HG03571 (cell line): ENCODE measurements at regions not wholly inside any gene's neighbourhood (a gene's known extent, or its start where the extent isn't known, plus 50 kb on each side); places are given as distances from the start of the nearest gene placed in this dataset.
A peak's percentile ranks its signal among the peaks of the same experiment; 100 is the strongest.

Experiments used
- ATAC-seq: cut with Tn5 transposase; IDR thresholded peaks from one replicate; pipeline ENCODE4 v1.9.1; 2021; ENCODE audit not compliant: unreplicated experiment

- no peak for ATAC-seq
Observed at GRCh38 chr2:143964891-143965290, 555.0 kb downstream of the ZEB2 start.

- ATAC-seq: no peak
Observed at GRCh38 chr2:143960177-143960576, 559.7 kb downstream of the ZEB2 start.

- ATAC-seq: no peak
Observed at GRCh38 chr2:143957321-143957720, 562.6 kb downstream of the ZEB2 start.

- ATAC-seq: no peak
Observed at GRCh38 chr2:143955401-143956065, 564.4 kb downstream of the ZEB2 start.

GRCh38 chr2:143954844-143955243, 565.1 kb downstream of the ZEB2 start:
- no peak for ATAC-seq

- no peak for ATAC-seq
Observed at GRCh38 chr2:143954186-143954585, 565.7 kb downstream of the ZEB2 start.

- ATAC-seq: no peak
Observed at GRCh38 chr2:143953451-143954030, 566.4 kb downstream of the ZEB2 start.

- ATAC-seq: no peak
Observed at GRCh38 chr2:143952536-143952935, 567.4 kb downstream of the ZEB2 start.

- ATAC-seq: no peak
Observed at GRCh38 chr2:143950704-143951103, 569.2 kb downstream of the ZEB2 start.

- no peak for ATAC-seq
Observed at GRCh38 chr2:143949121-143949848, 570.6 kb downstream of the ZEB2 start.

- no peak for ATAC-seq
Observed at GRCh38 chr2:143948710-143949109, 571.2 kb downstream of the ZEB2 start.

GRCh38 chr2:143946436-143947391, 573.2 kb downstream of the ZEB2 start:
- no peak for ATAC-seq

- ATAC-seq: no peak
Observed at GRCh38 chr2:143942486-143942885, 577.4 kb downstream of the ZEB2 start.

GRCh38 chr2:143940720-143941119, 579.2 kb downstream of the ZEB2 start:
- no peak for ATAC-seq

- ATAC-seq: no peak
Observed at GRCh38 chr2:143939626-143940330, 580.1 kb downstream of the ZEB2 start.

- ATAC-seq: no peak
Observed at GRCh38 chr2:143937723-143938350, 582.1 kb downstream of the ZEB2 start.

- peak; percentile 67 for ATAC-seq
Observed at GRCh38 chr2:143936848-143937722, 582.8 kb downstream of the ZEB2 start.

GRCh38 chr2:143936538-143936847, 583.4 kb downstream of the ZEB2 start:
- no peak for ATAC-seq

- no peak for ATAC-seq
Observed at GRCh38 chr2:143935482-143935752, 584.5 kb downstream of the ZEB2 start.
